ENCODE measurements at regions not wholly inside any gene's neighbourhood (a gene's known extent, or its start where the extent isn't known, plus 50 kb on each side); places are given as distances from the start of the nearest gene placed in this dataset.

DNA sequence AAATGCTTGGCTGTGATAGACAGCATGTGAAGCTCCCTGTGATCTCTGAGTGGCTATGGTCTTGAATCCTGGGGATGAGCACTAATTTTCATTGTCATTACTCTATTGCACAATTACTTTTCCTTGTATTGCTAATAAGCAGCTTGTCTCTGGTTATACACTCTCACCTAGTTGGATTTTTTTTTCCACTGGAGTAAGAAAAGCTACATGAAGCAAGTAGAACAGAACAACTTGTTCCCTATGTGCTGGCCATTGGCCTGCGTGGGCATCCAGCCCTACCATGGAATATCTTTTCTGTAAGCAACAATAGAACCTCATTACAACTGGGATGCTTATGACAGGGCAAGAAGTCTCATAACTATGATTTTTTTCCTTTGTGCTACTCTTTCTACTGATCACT lies 807.4 kb downstream of the TNS3 start:
- TF ChIP-seq LEF1 (IDR thresholded peaks at IDR 0.05; ENCODE audit: borderline replicate concordance) (no peak), ARNT (IDR thresholded peaks at IDR 0.05) (no peak), SP1 (IDR thresholded peaks at IDR 0.05) (no peak), SUZ12 (IDR thresholded peaks at IDR 0.05) (no peak)
- ChIA-PET CTCF (no interaction called here), POLR2A (no interaction called here)
- no peak for DNase-seq (ENCODE audit: extremely low spot score)

DNA sequence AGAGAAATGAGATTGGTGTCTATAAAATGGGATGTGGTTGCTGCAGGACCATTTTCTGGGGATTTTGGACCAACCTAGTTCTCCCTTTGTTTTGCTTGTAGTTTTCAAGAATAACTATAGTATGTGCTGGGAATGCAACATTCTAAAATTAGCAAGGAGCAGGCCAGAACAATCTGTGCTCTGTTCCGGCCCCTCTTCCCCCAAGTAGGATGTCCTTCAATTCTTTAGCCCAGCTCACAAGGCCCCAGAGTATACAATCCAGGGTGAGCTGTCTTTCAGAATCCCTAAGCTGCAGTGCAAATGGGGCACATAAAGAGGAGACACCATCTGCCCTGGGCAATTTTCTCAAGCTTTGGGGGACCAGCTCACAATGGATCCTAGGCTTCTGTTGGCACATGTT lies 809.1 kb downstream of the TNS3 start:
- POLR2A ChIA-PET: no interaction called here
- TF ChIP-seq TARDBP (IDR thresholded peaks at IDR 0.05) (no peak), NFRKB (IDR thresholded peaks at IDR 0.05) (no peak), FOXM1 (IDR thresholded peaks at IDR 0.05; ENCODE audit: borderline replicate concordance) (no peak), ZNF384 (IDR thresholded peaks at IDR 0.05) (no peak), SUZ12 (IDR thresholded peaks at IDR 0.05) (no peak), FOXK2 (IDR thresholded peaks at IDR 0.05) (no peak), FOXA1 (IDR thresholded peaks at IDR 0.05) (no peak), LEF1 (IDR thresholded peaks at IDR 0.05; ENCODE audit: borderline replicate concordance) (no peak), HDGF (IDR thresholded peaks at IDR 0.05; ENCODE audit: borderline replicate concordance) (no peak), L3MBTL2 (conservative IDR thresholded peaks at IDR 0.05) (no peak), CTBP1 (IDR thresholded peaks at IDR 0.05; ENCODE audit: borderline replicate concordance) (no peak), ARNT (IDR thresholded peaks at IDR 0.05) (no peak)
- TF ChIP-seq, protein P1, sequence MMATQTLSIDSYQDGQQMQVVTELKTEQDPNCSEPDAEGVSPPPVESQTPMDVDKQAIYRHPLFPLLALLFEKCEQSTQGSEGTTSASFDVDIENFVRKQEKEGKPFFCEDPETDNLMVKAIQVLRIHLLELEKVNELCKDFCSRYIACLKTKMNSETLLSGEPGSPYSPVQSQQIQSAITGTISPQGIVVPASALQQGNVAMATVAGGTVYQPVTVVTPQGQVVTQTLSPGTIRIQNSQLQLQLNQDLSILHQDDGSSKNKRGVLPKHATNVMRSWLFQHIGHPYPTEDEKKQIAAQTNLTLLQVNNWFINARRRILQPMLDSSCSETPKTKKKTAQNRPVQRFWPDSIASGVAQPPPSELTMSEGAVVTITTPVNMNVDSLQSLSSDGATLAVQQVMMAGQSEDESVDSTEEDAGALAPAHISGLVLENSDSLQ (IDR thresholded peaks at IDR 0.05): no peak
- no peak for DNase-seq (ENCODE audit: extremely low spot score)
- CTCF ChIA-PET: no interaction called here

DNA sequence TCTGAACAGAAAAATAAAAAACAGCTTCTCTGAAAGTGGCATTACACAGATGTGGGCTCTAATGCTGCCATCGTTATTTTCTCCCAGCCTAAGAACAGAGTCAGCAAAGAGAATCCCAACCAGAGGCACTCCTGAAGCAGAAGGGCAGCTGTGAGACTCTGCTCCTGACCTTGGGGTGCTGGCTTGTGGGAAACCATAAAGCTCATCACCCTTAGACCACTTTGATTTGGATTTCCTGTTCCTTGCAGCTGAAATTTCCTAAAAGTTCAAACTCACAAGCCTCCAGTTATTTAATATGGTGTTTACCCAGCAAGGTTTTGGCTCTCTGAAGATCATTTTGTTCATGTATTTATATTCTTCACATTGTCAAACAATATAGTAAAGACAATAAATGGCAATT lies 814.8 kb downstream of the TNS3 start:
- TF ChIP-seq SUZ12 (IDR thresholded peaks at IDR 0.05) (no peak), TARDBP (IDR thresholded peaks at IDR 0.05) (no peak), ELF4 (IDR thresholded peaks at IDR 0.05) (no peak), NFRKB (IDR thresholded peaks at IDR 0.05) (no peak), FOXM1 (IDR thresholded peaks at IDR 0.05; ENCODE audit: borderline replicate concordance) (no peak), SP1 (IDR thresholded peaks at IDR 0.05) (no peak), LEF1 (IDR thresholded peaks at IDR 0.05; ENCODE audit: borderline replicate concordance) (no peak), ZNF384 (IDR thresholded peaks at IDR 0.05) (no peak), CTBP1 (IDR thresholded peaks at IDR 0.05; ENCODE audit: borderline replicate concordance) (no peak), FOXA1 (IDR thresholded peaks at IDR 0.05) (no peak), BHLHE40 (IDR thresholded peaks at IDR 0.05; ENCODE audit: borderline replicate concordance) (no peak), ARNT (IDR thresholded peaks at IDR 0.05) (no peak), FOXK2 (IDR thresholded peaks at IDR 0.05) (no peak), HDGF (IDR thresholded peaks at IDR 0.05; ENCODE audit: borderline replicate concordance) (no peak), L3MBTL2 (conservative IDR thresholded peaks at IDR 0.05) (no peak)
- TF ChIP-seq, protein P1 (IDR thresholded peaks at IDR 0.05): no peak
- DNase-seq (ENCODE audit: extremely low spot score): no peak
- ChIA-PET CTCF (no interaction called here), POLR2A (no interaction called here)

DNA sequence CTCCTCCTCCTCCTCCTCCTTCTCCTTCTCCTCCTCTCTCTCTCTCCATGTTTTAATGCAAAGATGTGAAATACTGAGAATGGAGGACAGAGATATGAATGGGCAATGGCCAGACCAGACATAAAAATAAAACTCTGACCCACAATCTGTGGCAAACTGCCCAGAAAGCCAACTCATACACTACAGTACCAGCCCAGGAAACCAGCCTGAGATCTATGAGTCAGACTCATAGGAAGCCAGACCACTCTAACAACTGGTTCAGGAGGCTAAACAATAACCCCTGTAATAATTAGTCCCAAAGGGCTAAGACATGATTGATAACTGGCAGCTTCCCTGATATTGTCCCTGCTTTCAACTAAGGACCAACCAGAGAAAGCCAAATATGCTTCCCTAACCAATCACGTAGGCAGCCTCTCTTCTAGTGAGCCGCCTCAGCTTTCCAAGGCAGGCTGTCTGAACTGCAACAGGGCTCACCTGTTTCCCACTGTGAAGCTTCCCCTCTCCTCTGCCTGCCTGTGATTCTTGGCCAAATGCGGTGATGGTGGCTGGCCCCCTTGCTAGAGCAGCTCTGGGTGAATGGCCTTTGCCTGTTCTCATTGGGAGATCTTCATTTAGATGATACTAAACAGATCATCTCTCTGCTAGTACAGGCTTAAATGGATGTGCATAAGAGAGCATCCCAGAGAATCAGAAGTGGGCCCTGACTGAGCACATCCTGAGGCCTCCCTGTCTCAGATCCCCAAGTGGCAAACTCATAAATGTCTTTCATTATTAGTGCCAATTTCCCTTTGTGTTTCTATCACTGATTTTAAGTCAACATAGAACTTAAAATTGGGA lies 817.6 kb downstream of the TNS3 start:
- POLR2A ChIA-PET: no interaction called here
- no peak for TF ChIP-seq FOXM1 (IDR thresholded peaks at IDR 0.05; ENCODE audit: borderline replicate concordance)
- TF ChIP-seq ELF4 (IDR thresholded peaks at IDR 0.05): no peak
- TF ChIP-seq SUZ12 (IDR thresholded peaks at IDR 0.05): no peak
- no peak for TF ChIP-seq ZNF384 (IDR thresholded peaks at IDR 0.05)
- TF ChIP-seq FOXA1 (IDR thresholded peaks at IDR 0.05): no peak
- no peak for TF ChIP-seq FOXK2 (IDR thresholded peaks at IDR 0.05)
- TF ChIP-seq, protein P1 (IDR thresholded peaks at IDR 0.05): no peak
- TF ChIP-seq SP1 (IDR thresholded peaks at IDR 0.05): no peak
- TF ChIP-seq TARDBP (IDR thresholded peaks at IDR 0.05): no peak
- TF ChIP-seq NFRKB (IDR thresholded peaks at IDR 0.05): no peak
- no peak for TF ChIP-seq ARNT (IDR thresholded peaks at IDR 0.05)
- no peak for TF ChIP-seq LEF1 (IDR thresholded peaks at IDR 0.05; ENCODE audit: borderline replicate concordance)
- no peak for TF ChIP-seq HDGF (IDR thresholded peaks at IDR 0.05; ENCODE audit: borderline replicate concordance)
- no peak for TF ChIP-seq CTBP1 (IDR thresholded peaks at IDR 0.05; ENCODE audit: borderline replicate concordance)
- TF ChIP-seq BHLHE40 (IDR thresholded peaks at IDR 0.05; ENCODE audit: borderline replicate concordance): no peak
- TF ChIP-seq L3MBTL2 (conservative IDR thresholded peaks at IDR 0.05): no peak
- DNase-seq (ENCODE audit: extremely low spot score): no peak
- CTCF ChIA-PET: no interaction called here

DNA sequence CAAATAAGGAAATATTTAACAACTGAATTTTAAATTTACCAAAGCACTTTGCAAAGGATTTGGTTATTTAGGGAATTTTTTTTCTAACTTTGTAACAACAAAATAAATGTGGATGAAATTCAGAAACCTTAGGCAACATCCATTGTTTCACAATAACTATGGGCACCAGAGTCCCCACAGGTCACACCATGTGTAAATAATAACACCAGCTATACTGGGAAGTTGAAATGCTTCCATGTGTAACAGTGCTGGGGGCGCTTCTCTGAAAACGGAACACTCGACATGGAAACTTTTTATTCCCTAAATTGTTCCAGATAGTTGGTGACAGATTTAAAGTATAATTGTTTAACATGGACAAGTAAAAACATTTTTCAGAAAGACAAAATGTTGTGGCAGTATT lies 818.6 kb downstream of the TNS3 start:
- DNase-seq (ENCODE audit: extremely low spot score): no peak
- POLR2A ChIA-PET: no interaction called here
- CTCF ChIA-PET: no interaction called here
- no peak for TF ChIP-seq BHLHE40 (IDR thresholded peaks at IDR 0.05; ENCODE audit: borderline replicate concordance)
- TF ChIP-seq ARNT (IDR thresholded peaks at IDR 0.05): no peak
- TF ChIP-seq SUZ12 (IDR thresholded peaks at IDR 0.05): no peak
- no peak for TF ChIP-seq SP1 (IDR thresholded peaks at IDR 0.05)
- TF ChIP-seq LEF1 (IDR thresholded peaks at IDR 0.05; ENCODE audit: borderline replicate concordance): no peak
- TF ChIP-seq, protein P1 (IDR thresholded peaks at IDR 0.05): no peak
- TF ChIP-seq FOXA1 (IDR thresholded peaks at IDR 0.05): no peak
- TF ChIP-seq FOXM1 (IDR thresholded peaks at IDR 0.05; ENCODE audit: borderline replicate concordance): no peak
- TF ChIP-seq ZNF384 (IDR thresholded peaks at IDR 0.05): no peak
- no peak for TF ChIP-seq L3MBTL2 (conservative IDR thresholded peaks at IDR 0.05)
- TF ChIP-seq ELF4 (IDR thresholded peaks at IDR 0.05): no peak

Measured in HEK293T (cell line).